BLaER1 treated with 17β-estradiol and CSF1 and Interleukin-3, amounts not matched to agents 10 nM and 100 nM (cell line): ENCODE measurements at regions not wholly inside any gene's neighbourhood (a gene's known extent, or its start where the extent isn't known, plus 50 kb on each side); places are given as distances from the start of the nearest gene placed in this dataset.

Experiments
- H3K27ac ChIP-seq, 11 experiments: shearing (Covaris generic); formaldehyde crosslinking; 2 replicates each; pipeline ENCODE4 v1.8.1; 2022
- H3K27me3 ChIP-seq, 11 experiments: shearing (Covaris generic); formaldehyde crosslinking; 2 replicates each; pipeline ENCODE4 v1.8.1; 2022
- H3K36me3 ChIP-seq, 11 experiments: shearing (Covaris generic); formaldehyde crosslinking; 2 replicates each; pipeline ENCODE4 v1.8.1; 2022
- H3K4me1 ChIP-seq, 10 experiments: shearing (Covaris generic); formaldehyde crosslinking; 2 replicates each; pipeline ENCODE4 v1.8.1; 2022
- H3K4me2 ChIP-seq, 11 experiments: shearing (Covaris generic); formaldehyde crosslinking; 2 replicates each; pipeline ENCODE4 v1.8.1; 2022
- H3K4me3 ChIP-seq, 10 experiments: shearing (Covaris generic); formaldehyde crosslinking; 2 replicates each; pipeline ENCODE4 v1.8.1; 2022
- H3K9ac ChIP-seq, 11 experiments: shearing (Covaris generic); formaldehyde crosslinking; 2 replicates each; pipeline ENCODE4 v1.8.1; 2022
- H3K9me3 ChIP-seq, 11 experiments: shearing (Covaris generic); formaldehyde crosslinking; replicated peaks in 1 of 11; 2 replicates each; pipeline ENCODE4 v1.8.1; 2022
- H4K20me1 ChIP-seq, 11 experiments: shearing (Covaris generic); formaldehyde crosslinking; 2 replicates each; pipeline ENCODE4 v1.8.1; 2022
- Cebpa-rat ChIP-seq, 11 experiments: shearing (Covaris generic); IDR thresholded peaks; 2 replicates each; pipeline ENCODE4 v1.8.1; 2022

DNA sequence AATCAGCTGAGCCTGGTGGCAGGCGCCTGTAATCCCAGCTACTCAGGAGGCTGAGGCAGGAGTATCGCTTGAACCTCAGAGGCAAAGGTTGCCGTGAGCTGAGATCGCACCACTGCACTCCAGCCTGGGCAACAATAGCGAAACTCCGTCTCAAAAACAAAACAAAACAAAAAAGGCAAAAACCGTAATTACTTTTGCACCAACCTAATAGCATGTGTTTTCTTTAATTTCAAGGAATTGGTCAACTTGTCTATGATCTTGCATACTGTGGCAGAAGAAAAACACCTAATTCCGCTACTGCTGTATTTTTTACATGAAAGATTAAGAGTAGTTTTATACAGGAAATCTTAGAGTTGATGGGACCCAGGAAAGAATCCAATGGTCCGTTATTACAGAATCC, 241.2 kb downstream of the COL4A1 start:
- Histone ChIP-seq H3K4me1 (peaks cover 0 to 6% (median 0%) of the 10 kb centered on the region in 10 experiments; a peak in 1 of 20 replicates), H3K4me2 (no peak overlapping the region), H3K4me3 (no peak overlapping the region), H3K27me3 (no peaks in the 10 kb centered on the region), H4K20me1 (no peaks in the 10 kb centered on the region), H3K9ac (no peak overlapping the region), H3K36me3 (no peaks in the 10 kb centered on the region), H3K27ac (no peak overlapping the region), H3K9me3 (peaks cover 0 to 11% (median 0%) of the 10 kb centered on the region in 11 experiments; a peak in 2 of 22 replicates)
- TF ChIP-seq Cebpa-rat (IDR thresholded peaks at IDR 0.05), result no peak

DNA sequence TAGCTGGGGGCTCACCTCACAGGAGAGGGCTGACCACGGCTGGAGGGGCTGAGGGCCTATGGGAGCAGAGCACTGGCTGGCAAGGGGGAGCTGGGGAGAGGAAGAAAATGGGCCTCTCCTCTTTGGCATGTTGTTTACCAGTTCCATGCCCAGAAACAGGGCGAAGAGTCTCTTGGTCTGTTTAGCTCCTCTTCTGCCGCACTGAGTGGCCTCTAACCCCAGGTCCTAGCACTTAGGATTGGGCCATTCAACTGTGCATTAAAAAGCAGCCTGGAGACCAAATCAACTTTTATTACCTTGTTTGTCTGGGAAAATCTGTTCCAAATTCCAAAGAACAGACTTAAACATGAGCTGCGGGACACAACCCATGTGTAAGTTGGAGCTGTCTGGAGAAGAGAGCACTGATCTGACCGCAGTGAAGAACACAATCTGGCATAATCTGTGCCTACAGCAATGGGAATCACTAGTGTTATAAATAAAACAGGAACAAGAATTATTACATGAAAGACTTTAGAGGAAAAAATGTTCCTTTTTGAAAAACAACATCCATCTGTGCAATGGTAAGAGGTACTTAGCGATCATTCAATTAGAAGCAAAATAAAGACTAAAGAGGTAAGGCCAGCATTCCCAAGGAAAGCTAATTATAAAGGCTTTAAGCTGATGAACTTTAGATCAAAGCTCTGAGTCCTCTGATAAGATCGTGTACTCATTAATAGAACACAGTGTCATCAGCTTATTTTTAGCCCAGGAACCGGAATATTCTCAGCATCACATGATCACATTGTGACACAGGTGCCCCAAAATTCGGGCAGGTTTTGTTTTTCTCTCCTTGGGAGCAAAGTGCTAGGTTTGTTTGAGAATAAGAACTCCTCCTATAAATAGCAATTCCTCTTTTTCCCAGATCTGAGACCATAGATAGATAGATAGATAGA, 243.2 kb downstream of the COL4A1 start:
- Histone ChIP-seq H3K36me3 (no peaks in the 10 kb centered on the region), H3K27me3 (no peaks in the 10 kb centered on the region), H4K20me1 (no peaks in the 10 kb centered on the region), H3K27ac (no peak overlapping the region), H3K4me2 (no peak overlapping the region), H3K9ac (no peak overlapping the region), H3K9me3 (peaks cover 0 to 11% (median 0%) of the 10 kb centered on the region in 11 experiments; a peak in 2 of 22 replicates), H3K4me1 (peaks cover 0 to 6% (median 0%) of the 10 kb centered on the region in 10 experiments; a peak in 1 of 20 replicates), H3K4me3 (no peak overlapping the region)
- TF ChIP-seq Cebpa-rat (IDR thresholded peaks at IDR 0.05), result no peak

DNA sequence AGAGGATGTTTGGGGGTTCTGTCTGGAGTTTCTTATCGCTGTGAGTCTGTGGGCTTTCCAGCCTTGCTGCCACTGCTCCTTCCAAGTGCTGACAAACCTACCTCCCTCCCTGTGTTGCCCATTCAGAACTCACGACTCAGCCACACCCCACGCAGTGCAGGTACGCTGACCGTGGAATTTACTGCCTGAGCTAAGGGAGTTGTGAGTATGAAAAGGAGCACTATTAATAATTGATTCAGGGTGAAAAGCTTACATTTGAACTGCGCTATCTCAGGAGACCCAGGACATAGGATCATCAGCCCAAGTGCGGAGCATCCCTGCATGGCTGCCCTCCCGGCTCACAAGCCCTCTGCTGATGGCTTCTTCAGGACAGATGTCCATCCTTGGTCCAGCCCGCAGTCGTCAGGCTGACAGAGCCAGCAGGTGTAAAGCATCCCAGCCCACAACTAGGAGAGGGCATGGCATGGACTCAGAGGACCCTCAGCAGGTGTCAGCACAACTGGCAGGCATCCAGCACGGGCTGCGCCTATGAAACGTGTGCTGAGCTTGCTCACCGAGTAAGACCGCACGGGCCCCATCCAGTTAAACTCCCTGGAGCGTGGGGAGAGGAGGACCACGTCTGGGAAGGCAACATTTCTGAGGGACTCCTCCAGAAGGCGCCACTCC, 244.0 kb downstream of the COL4A1 start:
- peaks cover 0 to 11% (median 0%) of the 10 kb centered on the region in 11 experiments; a peak in 2 of 22 replicates for H3K9me3 ChIP-seq
- no peaks in the 10 kb centered on the region for H4K20me1 ChIP-seq
- H3K27ac ChIP-seq, result no peak overlapping the region
- H3K36me3 ChIP-seq, result no peaks in the 10 kb centered on the region
- no peak overlapping the region for H3K9ac ChIP-seq
- TF ChIP-seq Cebpa-rat (IDR thresholded peaks at IDR 0.05), result no peak
- H3K4me3 ChIP-seq, result no peak overlapping the region
- H3K27me3 ChIP-seq, result no peaks in the 10 kb centered on the region
- H3K4me2 ChIP-seq, result no peak overlapping the region
- H3K4me1 ChIP-seq, result peaks cover 0 to 6% (median 0%) of the 10 kb centered on the region in 10 experiments; a peak in 4 of 20 replicates

DNA sequence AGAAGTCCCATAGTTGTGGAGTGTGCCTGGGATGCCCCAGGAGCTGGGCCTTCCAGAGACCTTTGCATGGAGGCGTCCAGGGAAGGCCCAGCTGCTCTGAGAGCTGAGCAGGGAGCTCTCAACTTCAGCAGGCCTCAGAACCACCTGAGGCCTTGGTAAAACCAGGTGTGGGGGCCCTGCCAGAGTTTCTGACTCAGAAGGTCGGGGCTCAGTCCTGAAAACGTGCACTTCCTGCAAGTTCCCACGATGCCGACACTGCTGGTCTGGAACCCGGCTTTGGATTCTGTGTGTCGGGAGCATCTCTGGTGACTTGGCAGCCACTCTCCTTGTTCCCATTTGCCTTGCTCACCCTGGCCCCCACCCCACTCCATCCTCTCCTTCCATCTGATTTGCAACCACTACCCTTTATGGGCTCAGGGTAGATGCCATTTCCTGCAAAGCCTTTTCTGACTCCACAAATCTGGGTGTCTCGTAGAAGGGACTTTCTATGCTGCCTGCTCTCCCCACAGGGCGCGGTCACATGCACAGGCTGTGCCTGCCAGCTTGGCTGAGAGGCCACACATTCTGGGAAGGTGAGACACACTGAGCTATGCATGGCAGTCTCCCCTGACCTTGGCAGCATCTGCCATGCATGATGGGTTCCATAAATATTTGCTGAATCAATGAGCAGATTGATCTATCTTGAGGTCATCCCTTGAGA, 244.7 kb downstream of the COL4A1 start:
- Histone ChIP-seq H3K9ac (no peak overlapping the region), H3K36me3 (no peaks in the 10 kb centered on the region), H4K20me1 (no peaks in the 10 kb centered on the region), H3K4me1 (peaks cover 3 to 13% (median 6%) of the 10 kb centered on the region in 10 experiments), H3K4me2 (no peak overlapping the region), H3K9me3 (peaks cover 0 to 11% (median 0%) of the 10 kb centered on the region in 11 experiments; a peak in 2 of 22 replicates), H3K27ac (no peak overlapping the region), H3K27me3 (no peaks in the 10 kb centered on the region), H3K4me3 (no peak overlapping the region)
- no peak for TF ChIP-seq Cebpa-rat (IDR thresholded peaks at IDR 0.05)

DNA sequence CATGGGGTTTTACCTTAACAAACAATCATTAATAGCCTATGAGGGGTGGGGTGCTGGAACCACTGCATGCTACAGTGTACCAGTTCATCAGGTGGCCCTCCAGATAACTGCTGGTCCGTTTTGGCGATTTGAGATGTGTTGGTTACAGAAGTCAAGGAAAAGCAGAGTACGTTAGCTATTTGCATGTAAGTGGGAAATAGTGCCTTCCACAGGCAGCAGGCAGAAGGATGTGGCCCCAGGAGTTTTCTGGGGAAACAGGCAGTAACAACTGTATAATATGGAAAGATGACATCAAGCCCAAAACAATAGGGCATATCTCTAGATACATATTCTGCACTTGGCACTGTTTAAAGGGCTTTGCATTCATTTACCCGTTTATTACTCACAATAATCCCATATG, 245.7 kb downstream of the COL4A1 start:
- Histone ChIP-seq H4K20me1 (no peaks in the 10 kb centered on the region), H3K4me1 (peaks cover 10 to 23% (median 15%) of the 10 kb centered on the region in 10 experiments), H3K4me3 (no peak overlapping the region), H3K4me2 (no peak overlapping the region), H3K9ac (no peak overlapping the region), H3K9me3 (peaks cover 0 to 9% (median 0%) of the 10 kb centered on the region in 11 experiments; a peak in 2 of 22 replicates), H3K27me3 (no peaks in the 10 kb centered on the region), H3K27ac (no peak overlapping the region), H3K36me3 (no peaks in the 10 kb centered on the region)
- no peak for TF ChIP-seq Cebpa-rat (IDR thresholded peaks at IDR 0.05)

DNA sequence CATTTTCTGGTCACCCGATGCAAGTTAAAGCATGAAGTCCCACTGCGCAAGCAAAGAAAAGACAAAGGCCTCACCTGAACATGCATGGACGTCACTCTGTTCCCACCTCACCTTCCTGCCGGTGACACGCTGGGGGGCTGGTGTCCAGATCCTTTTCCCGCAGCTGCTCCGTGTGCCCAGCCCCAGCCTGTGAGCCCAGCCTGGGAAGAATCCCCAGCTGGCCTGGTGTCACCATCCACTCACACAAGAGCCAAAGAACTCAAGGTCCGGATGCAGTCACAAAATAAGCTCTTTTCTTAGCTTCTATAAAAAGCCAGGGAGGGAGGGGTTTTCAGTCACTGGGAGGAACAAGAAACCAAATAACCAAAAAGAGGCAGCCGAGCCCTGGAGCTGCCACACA, 249.9 kb downstream of the COL4A1 start:
- H4K20me1 ChIP-seq, result no peaks in the 10 kb centered on the region
- peaks cover 0 to 8% (median 0%) of the 10 kb centered on the region in 11 experiments; a peak in 1 of 22 replicates for H3K36me3 ChIP-seq
- H3K9me3 ChIP-seq, result peaks cover 0 to 10% (median 0%) of the 10 kb centered on the region in 11 experiments; a peak in 5 of 22 replicates
- no peaks in the 10 kb centered on the region for H3K27me3 ChIP-seq
- TF ChIP-seq Cebpa-rat (IDR thresholded peaks at IDR 0.05), result no peak
- peaks cover 18 to 48% (median 40%) of the 10 kb centered on the region in 10 experiments for H3K4me1 ChIP-seq
- H3K4me2 ChIP-seq, result peak overlapping the region; percentile 56 to 96 (median 80)
- peak overlapping the region in 5 of 11 experiments; percentile 6 to 63 (median 59); a peak in 7 of 22 replicates for H3K27ac ChIP-seq
- peak overlapping the region in 4 of 10 experiments; percentile 11 to 50 (median 44); a peak in 8 of 20 replicates for H3K4me3 ChIP-seq
- H3K9ac ChIP-seq, result peak overlapping the region in 4 of 11 experiments; percentile 48 to 66 (median 60); a peak in 9 of 22 replicates

DNA sequence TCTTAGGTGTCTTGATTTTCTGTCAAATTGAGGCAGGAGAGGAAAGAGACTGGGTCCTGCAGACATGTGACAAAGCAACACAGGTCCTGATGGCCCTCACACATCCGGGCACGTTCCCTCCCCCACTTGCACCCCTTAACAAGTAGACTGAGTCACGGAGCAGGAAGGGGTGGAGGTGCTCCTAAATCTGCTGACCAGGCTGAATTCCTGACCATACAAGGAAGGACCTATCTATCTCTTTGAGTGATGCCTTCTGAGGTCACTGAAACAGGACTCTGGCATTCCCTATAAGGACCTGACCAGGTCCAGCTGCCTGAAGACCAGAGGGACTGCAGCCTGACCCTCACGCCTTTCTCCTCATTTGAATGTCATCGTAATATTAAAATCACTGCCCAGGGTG, 250.3 kb downstream of the COL4A1 start:
- Histone ChIP-seq H3K4me1 (peaks cover 18 to 48% (median 40%) of the 10 kb centered on the region in 10 experiments), H3K36me3 (peaks cover 0 to 8% (median 0%) of the 10 kb centered on the region in 11 experiments; a peak in 1 of 22 replicates), H3K4me2 (peak overlapping the region; percentile 56 to 96 (median 80)), H3K4me3 (peak overlapping the region in 4 of 10 experiments; percentile 11 to 50 (median 44); a peak in 7 of 20 replicates), H3K27me3 (no peaks in the 10 kb centered on the region), H3K9ac (peak overlapping the region in 4 of 11 experiments; percentile 48 to 66 (median 60); a peak in 8 of 22 replicates), H3K27ac (peak overlapping the region in 5 of 11 experiments; percentile 6 to 63 (median 59); a peak in 7 of 22 replicates), H4K20me1 (no peaks in the 10 kb centered on the region), H3K9me3 (peaks cover 0 to 10% (median 0%) of the 10 kb centered on the region in 11 experiments; a peak in 5 of 22 replicates)
- no peak for TF ChIP-seq Cebpa-rat (IDR thresholded peaks at IDR 0.05)

DNA sequence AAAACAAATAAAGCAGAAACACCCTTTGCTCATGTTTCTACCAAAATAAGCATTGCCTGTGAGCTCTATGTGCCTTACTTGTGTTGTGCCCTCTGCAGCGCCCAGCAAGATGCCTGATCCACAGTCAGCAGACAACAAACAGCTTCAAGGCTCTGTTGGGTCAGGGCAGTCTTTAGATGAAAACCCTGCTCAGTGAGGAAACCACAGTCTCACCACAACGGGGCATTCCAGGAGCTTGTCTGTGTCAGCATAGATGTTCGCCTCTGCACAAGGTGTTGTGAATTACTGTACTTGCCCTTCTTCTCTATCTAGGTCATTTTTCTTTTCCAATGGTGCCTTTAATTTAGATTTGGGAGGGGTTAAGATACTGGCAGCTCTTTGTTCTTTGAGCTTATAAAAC, 251.9 kb downstream of the COL4A1 start:
- H3K9ac ChIP-seq, result peak overlapping the region in 1 of 11 experiments; percentile 16; a peak in 1 of 22 replicates
- H3K4me1 ChIP-seq, result peaks cover 18 to 48% (median 40%) of the 10 kb centered on the region in 10 experiments
- H4K20me1 ChIP-seq, result no peaks in the 10 kb centered on the region
- no peak overlapping the region for H3K4me3 ChIP-seq
- H3K27ac ChIP-seq, result peak overlapping the region in 2 of 11 experiments; percentile 32; a peak in 2 of 22 replicates
- H3K4me2 ChIP-seq, result peak overlapping the region; percentile 5 to 96 (median 80); a peak in 18 of 22 replicates
- H3K9me3 ChIP-seq, result peaks cover 0 to 18% (median 0%) of the 10 kb centered on the region in 11 experiments; a peak in 7 of 22 replicates
- H3K36me3 ChIP-seq, result peaks cover 0 to 8% (median 0%) of the 10 kb centered on the region in 11 experiments; a peak in 1 of 22 replicates
- H3K27me3 ChIP-seq, result no peaks in the 10 kb centered on the region
- no peak for TF ChIP-seq Cebpa-rat (IDR thresholded peaks at IDR 0.05)
